ENCODE measurements at regions not wholly inside any gene's neighbourhood (a gene's known extent, or its start where the extent isn't known, plus 50 kb on each side); places are given as distances from the start of the nearest gene placed in this dataset.

GRCh38 chr7:28245123-28245878 lies 64.7 kb upstream of the JAZF1 start (continued):
- TF ChIP-seq CTCF (conservative IDR thresholded peaks at IDR 0.05; ENCODE audit: low read depth in 2 of 2) (peak; percentile 26 to 57; a peak in 3 of 4 replicates), STAT1 (IDR thresholded peaks at IDR 0.05; ENCODE audit: unreplicated experiment) (no peak), NANOG (IDR thresholded peaks at IDR 0.05; ENCODE audit: borderline replicate concordance) (0 out of 2 replicates have a peak, but pooled peaks have one; percentile 53), ETS1 (IDR thresholded peaks at IDR 0.05) (no peak)

- peaks cover 3% of the 10 kb centered on the region; the same call in 2 of the 3 replicates for H3K36me3 Mint-ChIP-seq (ENCODE audit: low read depth)
- H3K27ac Mint-ChIP-seq: no peak overlapping the region
- peaks cover 27% of the 10 kb centered on the region for H3K4me1 ChIP-seq (ENCODE audit: insufficient read depth)
- H3K9me3 Mint-ChIP-seq: peaks cover 7% of the 10 kb centered on the region; the same call in 2 of the 3 replicates
- ATAC-seq (no peak), DNase-seq (ENCODE audit: low spot score) (no peak)
- H4K20me1 ChIP-seq (replicated peaks; ENCODE audit: insufficient read depth): no peaks in the 10 kb centered on the region
- H3K4me2 ChIP-seq: no peak overlapping the region
- H3K36me3 ChIP-seq (ENCODE audit: insufficient read depth): no peaks in the 10 kb centered on the region
- no peaks in the 10 kb centered on the region for H3K9me2 ChIP-seq (ENCODE audit: insufficient read depth)
- H3K27ac ChIP-seq (ENCODE audit: low read depth): no peak overlapping the region
- H3K4me3 ChIP-seq: no peak overlapping the region
- peaks cover 11% of the 10 kb centered on the region for H3K4me1 Mint-ChIP-seq
- H3K27me3 Mint-ChIP-seq (ENCODE audit: insufficient read depth, low read depth, poor library complexity): no peaks in the 10 kb centered on the region
- no peaks in the 10 kb centered on the region for H3F3A ChIP-seq (replicated peaks; ENCODE audit: low read depth)
- no peak overlapping the region for H3K4me3 Mint-ChIP-seq
- peak overlapping the region; percentile 20; the same call in 1 of the 2 replicates for H2AFZ ChIP-seq
- H3K27me3 ChIP-seq (ENCODE audit: insufficient read depth): no peaks in the 10 kb centered on the region
- H3K79me2 ChIP-seq (replicated peaks; ENCODE audit: insufficient read depth): no peaks in the 10 kb centered on the region
- TF ChIP-seq JUNB (IDR thresholded peaks at IDR 0.05; ENCODE audit: unreplicated experiment) (no peak), ETS1 (IDR thresholded peaks at IDR 0.05) (no peak), EZH2phosphoT487 (IDR thresholded peaks at IDR 0.05; ENCODE audit: unreplicated experiment) (no peak), EZH2 (IDR thresholded peaks at IDR 0.05; ENCODE audit: low read depth, unreplicated experiment) (no peak), POLR2AphosphoS5 (IDR thresholded peaks at IDR 0.05; ENCODE audit: low read depth) (no peak), REST (IDR thresholded peaks at IDR 0.05; ENCODE audit: unreplicated experiment) (no peak), CTCF (conservative IDR thresholded peaks at IDR 0.05; ENCODE audit: low read depth in 2 of 2) (no peak), ZNF114 (CRISPR knock-in tag; IDR thresholded peaks at IDR 0.05) (no peak), STAT1 (IDR thresholded peaks at IDR 0.05; ENCODE audit: unreplicated experiment) (no peak), CREB1 (CRISPR knock-in tag; IDR thresholded peaks at IDR 0.05; ENCODE audit: low read depth) (no peak), NANOG (IDR thresholded peaks at IDR 0.05; ENCODE audit: borderline replicate concordance) (no peak)
These were observed 66.4 kb upstream of the JAZF1 start for GRCh38 chr7:28246921-28247461.

All from GM23338 (cell line).